Progenitor cell of endocrine pancreas (in vitro differentiated cells): ENCODE measurements at regions not wholly inside any gene's neighbourhood (a gene's known extent, or its start where the extent isn't known, plus 50 kb on each side); places are given as distances from the start of the nearest gene placed in this dataset.

Experiments used
- DNase-seq: peaks from one replicate; pipeline ENCODE4 v3.0.0; 2021; ENCODE audit warnings: low spot score; ENCODE audit not compliant: unreplicated experiment
- H3K27ac Mint-ChIP-seq: 2 replicates; pipeline ENCODE4 v1.8.0; 2021; ENCODE audit warnings: mild to moderate bottlenecking, moderate library complexity, mixed read lengths
- H3K27me3 Mint-ChIP-seq: 2 replicates; pipeline ENCODE4 v1.8.0; 2021; ENCODE audit warnings: mixed read lengths
- H3K36me3 Mint-ChIP-seq: 2 replicates; pipeline ENCODE4 v1.8.0; 2022; ENCODE audit warnings: mixed read lengths; ENCODE audit not compliant: insufficient read depth
- H3K4me1 Mint-ChIP-seq: 2 replicates; pipeline ENCODE4 v1.8.0; 2021; ENCODE audit warnings: low read depth, mixed read lengths
- H3K4me3 Mint-ChIP-seq: 2 replicates; pipeline ENCODE4 v1.8.0; 2021; ENCODE audit warnings: low read depth, mild to moderate bottlenecking, moderate library complexity, mixed read lengths
- H3K9me3 Mint-ChIP-seq: 2 replicates; pipeline ENCODE4 v1.8.0; 2021; ENCODE audit warnings: low read depth, mixed read lengths
- CTCF ChIP-seq: fragments of 200-600 bp; sonication (generic); IDR thresholded peaks from one replicate; pipeline ENCODE4 v1.5.0; 2021; ENCODE audit warnings: antibody characterized with exemption, mild to moderate bottlenecking; ENCODE audit not compliant: unreplicated experiment

- H3K27ac Mint-ChIP-seq: no peak overlapping the region
- DNase-seq: no peak
- no peaks in the 10 kb centered on the region for H3K27me3 Mint-ChIP-seq
- TF ChIP-seq CTCF: no peak
- no peaks in the 10 kb centered on the region for H3K9me3 Mint-ChIP-seq
- H3K4me1 Mint-ChIP-seq: peaks cover 10% of the 10 kb centered on the region
- H3K36me3 Mint-ChIP-seq: no peaks in the 10 kb centered on the region
- H3K4me3 Mint-ChIP-seq: no peak overlapping the region
Measured at GRCh38 chr1:212212343-212212742, 72.9 kb upstream of the PPP2R5A start.

- TF ChIP-seq CTCF: no peak
- Mint-ChIP-seq H3K27ac (no peak overlapping the region), H3K27me3 (no peaks in the 10 kb centered on the region), H3K9me3 (no peaks in the 10 kb centered on the region), H3K4me3 (no peak overlapping the region), H3K36me3 (no peaks in the 10 kb centered on the region), H3K4me1 (peaks cover 10% of the 10 kb centered on the region)
- DNase-seq: no peak
Measured at GRCh38 chr1:212212906-212213305, 72.3 kb upstream of the PPP2R5A start.

GRCh38 chr1:212213784-212214183 lies 71.4 kb upstream of the PPP2R5A start:
- Mint-ChIP-seq H3K27ac (no peak overlapping the region), H3K36me3 (no peaks in the 10 kb centered on the region), H3K9me3 (no peaks in the 10 kb centered on the region), H3K4me1 (peaks cover 16% of the 10 kb centered on the region), H3K4me3 (no peak overlapping the region), H3K27me3 (peaks cover 2% of the 10 kb centered on the region)
- DNase-seq: no peak
- TF ChIP-seq CTCF: no peak

GRCh38 chr1:212214325-212214724 lies 70.9 kb upstream of the PPP2R5A start:
- H3K4me1 Mint-ChIP-seq: peaks cover 17% of the 10 kb centered on the region
- TF ChIP-seq CTCF: no peak
- H3K27me3 Mint-ChIP-seq: peaks cover 2% of the 10 kb centered on the region
- H3K36me3 Mint-ChIP-seq: no peaks in the 10 kb centered on the region
- H3K27ac Mint-ChIP-seq: no peak overlapping the region
- no peak for DNase-seq
- no peak overlapping the region for H3K4me3 Mint-ChIP-seq
- H3K9me3 Mint-ChIP-seq: no peaks in the 10 kb centered on the region

- Mint-ChIP-seq H3K36me3 (no peaks in the 10 kb centered on the region), H3K27ac (no peak overlapping the region), H3K27me3 (peaks cover 2% of the 10 kb centered on the region), H3K4me3 (no peak overlapping the region), H3K4me1 (peaks cover 21% of the 10 kb centered on the region), H3K9me3 (no peaks in the 10 kb centered on the region)
- no peak for DNase-seq
- TF ChIP-seq CTCF: no peak
Measured at GRCh38 chr1:212215910-212216309, 69.3 kb upstream of the PPP2R5A start.
